Activated CD8-positive, alpha-beta memory T cell treated with anti-CD3 and anti-CD28 coated beads, Interleukin-2, amount 10 ng/mL, durations not matched to agents 7 days and 5 days (primary cell): ENCODE measurements at regions not wholly inside any gene's neighbourhood (a gene's known extent, or its start where the extent isn't known, plus 50 kb on each side); places are given as distances from the start of the nearest gene placed in this dataset.
"Not testable (repeated sequence)": the region's sequence is repeated elsewhere in the genome, so short reads cannot be mapped to it uniquely, and the experiment has no call there.

Experiments
- ATAC-seq: fragments of 150-1000 bp; cut with Tn5 transposase; one replicate; pipeline ENCODE4 v1.10.0; 2021; ENCODE audit warnings: moderate library complexity
- CTCF ChIA-PET: fragments of 350-600 bp; sonication (Branson Sonifier 250); formaldehyde crosslinking; loops from one replicate; lab custom pipeline; 2021; ENCODE audit warnings: antibody characterized with exemption; lab: Charles Lee
- DNase-seq: peaks from one replicate; pipeline ENCODE4 v3.0.0-alpha.2; 2020
- H3K27ac Mint-ChIP-seq: one replicate; pipeline ENCODE4 v1.8.0; 2021; ENCODE audit warnings: mild to moderate bottlenecking, mixed read lengths
- H3K27me3 Mint-ChIP-seq: one replicate; pipeline ENCODE4 v1.8.0; 2021; ENCODE audit warnings: mixed read lengths
- H3K36me3 Mint-ChIP-seq: one replicate; pipeline ENCODE4 v1.8.0; 2021; ENCODE audit warnings: mild to moderate bottlenecking, mixed read lengths
- H3K4me1 Mint-ChIP-seq: one replicate; pipeline ENCODE4 v1.8.0; 2021; ENCODE audit warnings: mixed read lengths
- H3K4me3 Mint-ChIP-seq: one replicate; pipeline ENCODE4 v1.8.0; 2021; ENCODE audit warnings: mild to moderate bottlenecking, moderate library complexity, mixed read lengths
- H3K9me3 Mint-ChIP-seq: one replicate; pipeline ENCODE4 v1.8.0; 2022; ENCODE audit warnings: low read depth, mixed read lengths

GRCh38 chr18:76615065-76615733 is 120.2 kb upstream of the ZNF516 start:
- no peaks in the 10 kb centered on the region for H3K36me3 Mint-ChIP-seq
- H3K27me3 Mint-ChIP-seq, result peaks cover 15% of the 10 kb centered on the region
- H3K4me1 Mint-ChIP-seq, result peaks cover 4% of the 10 kb centered on the region
- no peak overlapping the region for H3K4me3 Mint-ChIP-seq
- no peak for ATAC-seq
- H3K9me3 Mint-ChIP-seq, result peaks cover 5% of the 10 kb centered on the region
- H3K27ac Mint-ChIP-seq, result no peak overlapping the region
- CTCF ChIA-PET, result no interaction called here
- no peak for DNase-seq

- Mint-ChIP-seq H3K27ac (no peak overlapping the region), H3K4me1 (no peaks in the 10 kb centered on the region), H3K36me3 (no peaks in the 10 kb centered on the region), H3K27me3 (peaks cover 8% of the 10 kb centered on the region), H3K9me3 (peaks cover 5% of the 10 kb centered on the region), H3K4me3 (no peak overlapping the region)
- ATAC-seq (no peak), DNase-seq (no peak)
- CTCF ChIA-PET, result no interaction called here
Observed at GRCh38 chr18:76613755-76614120, 118.7 kb upstream of the ZNF516 start.

- Mint-ChIP-seq H3K27ac (no peak overlapping the region), H3K4me3 (no peak overlapping the region), H3K9me3 (peaks cover 5% of the 10 kb centered on the region), H3K27me3 (peaks cover 4% of the 10 kb centered on the region), H3K36me3 (no peaks in the 10 kb centered on the region), H3K4me1 (no peaks in the 10 kb centered on the region)
- DNase-seq (no peak), ATAC-seq (no peak)
- CTCF ChIA-PET, result no interaction called here
Observed at GRCh38 chr18:76613053-76613754, 118.2 kb upstream of the ZNF516 start.

GRCh38 chr18:76611750-76612045 is 116.7 kb upstream of the ZNF516 start:
- H3K36me3 Mint-ChIP-seq, DNase-seq, H3K9me3 Mint-ChIP-seq, H3K4me1 Mint-ChIP-seq, CTCF ChIA-PET, H3K27ac Mint-ChIP-seq, H3K4me3 Mint-ChIP-seq, H3K27me3 Mint-ChIP-seq, ATAC-seq: not testable (repeated sequence)

- H3K4me3 Mint-ChIP-seq, result no peak overlapping the region
- CTCF ChIA-PET, result no interaction called here
- no peaks in the 10 kb centered on the region for H3K27me3 Mint-ChIP-seq
- DNase-seq (no peak), ATAC-seq (no peak)
- H3K36me3 Mint-ChIP-seq, result no peaks in the 10 kb centered on the region
- peaks cover 5% of the 10 kb centered on the region for H3K9me3 Mint-ChIP-seq
- no peak overlapping the region for H3K27ac Mint-ChIP-seq
- no peaks in the 10 kb centered on the region for H3K4me1 Mint-ChIP-seq
Observed at GRCh38 chr18:76610933-76611749, 116.1 kb upstream of the ZNF516 start.

GRCh38 chr18:76610012-76610411 is 115.0 kb upstream of the ZNF516 start:
- DNase-seq (no peak), ATAC-seq (no peak)
- Mint-ChIP-seq H3K27me3 (no peaks in the 10 kb centered on the region), H3K4me3 (no peak overlapping the region), H3K9me3 (peaks cover 5% of the 10 kb centered on the region), H3K4me1 (no peaks in the 10 kb centered on the region), H3K36me3 (no peaks in the 10 kb centered on the region), H3K27ac (no peak overlapping the region)
- CTCF ChIA-PET, result no interaction called here

- no peaks in the 10 kb centered on the region for H3K27me3 Mint-ChIP-seq
- DNase-seq (no peak), ATAC-seq (no peak)
- H3K4me1 Mint-ChIP-seq, result no peaks in the 10 kb centered on the region
- no peaks in the 10 kb centered on the region for H3K9me3 Mint-ChIP-seq
- CTCF ChIA-PET, result no interaction called here
- no peak overlapping the region for H3K27ac Mint-ChIP-seq
- H3K36me3 Mint-ChIP-seq, result no peaks in the 10 kb centered on the region
- H3K4me3 Mint-ChIP-seq, result no peak overlapping the region
Observed at GRCh38 chr18:76605341-76605929, 110.4 kb upstream of the ZNF516 start.

GRCh38 chr18:76604935-76605240 is 109.8 kb upstream of the ZNF516 start:
- Mint-ChIP-seq H3K4me1 (no peaks in the 10 kb centered on the region), H3K27ac (no peak overlapping the region), H3K36me3 (no peaks in the 10 kb centered on the region), H3K27me3 (no peaks in the 10 kb centered on the region), H3K9me3 (no peaks in the 10 kb centered on the region), H3K4me3 (no peak overlapping the region)
- no peak for DNase-seq
- CTCF ChIA-PET, result no interaction called here
- ATAC-seq, result no peak

GRCh38 chr18:76604108-76604934 is 109.3 kb upstream of the ZNF516 start:
- Mint-ChIP-seq H3K4me1 (no peaks in the 10 kb centered on the region), H3K4me3 (no peak overlapping the region), H3K27ac (no peak overlapping the region), H3K9me3 (no peaks in the 10 kb centered on the region), H3K36me3 (no peaks in the 10 kb centered on the region), H3K27me3 (no peaks in the 10 kb centered on the region)
- ATAC-seq (no peak), DNase-seq (no peak)
- CTCF ChIA-PET, result no interaction called here

GRCh38 chr18:76602191-76602590 is 107.1 kb upstream of the ZNF516 start:
- H3K4me1 Mint-ChIP-seq, result no peaks in the 10 kb centered on the region
- H3K27me3 Mint-ChIP-seq, result no peaks in the 10 kb centered on the region
- H3K27ac Mint-ChIP-seq, result no peak overlapping the region
- CTCF ChIA-PET, result no interaction called here
- H3K4me3 Mint-ChIP-seq, result no peak overlapping the region
- H3K36me3 Mint-ChIP-seq, result no peaks in the 10 kb centered on the region
- ATAC-seq, result no peak
- DNase-seq, result no peak
- no peaks in the 10 kb centered on the region for H3K9me3 Mint-ChIP-seq

GRCh38 chr18:76600076-76600475 is 105.0 kb upstream of the ZNF516 start:
- H3K27ac Mint-ChIP-seq, H3K27me3 Mint-ChIP-seq, CTCF ChIA-PET, ATAC-seq, H3K9me3 Mint-ChIP-seq, H3K36me3 Mint-ChIP-seq, H3K4me1 Mint-ChIP-seq, DNase-seq, H3K4me3 Mint-ChIP-seq: not testable (repeated sequence)

- Mint-ChIP-seq H3K27ac (no peak overlapping the region), H3K4me3 (no peak overlapping the region), H3K27me3 (peaks cover 4% of the 10 kb centered on the region), H3K9me3 (no peaks in the 10 kb centered on the region), H3K4me1 (no peaks in the 10 kb centered on the region), H3K36me3 (no peaks in the 10 kb centered on the region)
- no peak for DNase-seq
- CTCF ChIA-PET, result no interaction called here
- no peak for ATAC-seq
Observed at GRCh38 chr18:76594966-76595365, 99.9 kb upstream of the ZNF516 start.

- no peak overlapping the region for H3K4me3 Mint-ChIP-seq
Observed at GRCh38 chr18:76593843-76594242, 98.8 kb upstream of the ZNF516 start.

More at GRCh38 chr18:76593843-76594242, 98.8 kb upstream of the ZNF516 start:
- Mint-ChIP-seq H3K27ac (no peak overlapping the region), H3K9me3 (no peaks in the 10 kb centered on the region), H3K4me1 (no peaks in the 10 kb centered on the region), H3K27me3 (peaks cover 15% of the 10 kb centered on the region), H3K36me3 (no peaks in the 10 kb centered on the region)
- CTCF ChIA-PET, result no interaction called here
- ATAC-seq, result no peak
- no peak for DNase-seq
